Neural crest cell (in vitro differentiated cells): ENCODE measurements at regions not wholly inside any gene's neighbourhood (a gene's known extent, or its start where the extent isn't known, plus 50 kb on each side); places are given as distances from the start of the nearest gene placed in this dataset.

Experiments used
- DNase-seq: peaks from one replicate; pipeline ENCODE4 v3.0.0; 2021; ENCODE audit warnings: low read depth, mixed read lengths, low spot score
- H3K27ac Mint-ChIP-seq: one replicate; pipeline ENCODE4 v1.8.0; 2021; ENCODE audit warnings: mild to moderate bottlenecking, mixed read lengths; ENCODE audit not compliant: unreplicated experiment
- H3K27me3 Mint-ChIP-seq: 2 replicates; pipeline ENCODE4 v1.8.0; 2021; ENCODE audit warnings: low read depth, mild to moderate bottlenecking, mixed read lengths
- H3K36me3 Mint-ChIP-seq: 2 replicates; pipeline ENCODE4 v1.8.0; 2021; ENCODE audit warnings: low read depth, mild to moderate bottlenecking, mixed read lengths
- H3K4me1 Mint-ChIP-seq: 2 replicates; pipeline ENCODE4 v1.8.0; 2021; ENCODE audit warnings: mixed read lengths
- H3K4me3 Mint-ChIP-seq: one replicate; pipeline ENCODE4 v1.8.0; 2021; ENCODE audit warnings: mild to moderate bottlenecking, mixed read lengths
- H3K9me3 Mint-ChIP-seq: 2 replicates; pipeline ENCODE4 v1.8.0; 2021; ENCODE audit warnings: mixed read lengths
- TF ChIP-seq, protein P1 (sequence below): fragments of 200-600 bp; sonication (generic); conservative IDR thresholded peaks from 2 replicates; pipeline ENCODE4 v1.5.0; 2021; ENCODE audit warnings: antibody characterized with exemption, mild to moderate bottlenecking

DNA sequence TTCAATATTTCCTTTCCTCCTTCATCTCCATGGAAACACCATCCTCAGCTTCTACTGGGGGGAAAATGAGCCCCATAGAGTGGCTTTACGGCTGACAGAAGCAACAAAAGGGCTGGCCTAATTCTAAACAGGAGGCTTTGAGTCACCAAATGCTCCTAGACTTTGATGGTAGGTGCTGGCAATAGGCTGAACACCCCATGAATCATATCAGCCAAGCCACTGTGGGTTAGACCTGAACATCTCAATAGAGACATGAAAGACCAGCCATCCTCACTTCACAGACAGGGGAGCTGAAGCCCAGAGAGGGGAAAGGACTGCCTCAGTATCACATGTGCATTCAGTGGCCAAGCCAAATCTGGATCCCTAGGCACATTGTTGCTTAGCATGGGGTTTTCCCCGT lies 107.6 kb downstream of the AMER1 start:
- DNase-seq, result no peak
- Mint-ChIP-seq H3K4me1 (no peaks in the 10 kb centered on the region), H3K27ac (no peak overlapping the region), H3K27me3 (no peaks in the 10 kb centered on the region), H3K36me3 (no peaks in the 10 kb centered on the region), H3K9me3 (peaks cover 4% of the 10 kb centered on the region), H3K4me3 (no peak overlapping the region)
- TF ChIP-seq, protein P1, sequence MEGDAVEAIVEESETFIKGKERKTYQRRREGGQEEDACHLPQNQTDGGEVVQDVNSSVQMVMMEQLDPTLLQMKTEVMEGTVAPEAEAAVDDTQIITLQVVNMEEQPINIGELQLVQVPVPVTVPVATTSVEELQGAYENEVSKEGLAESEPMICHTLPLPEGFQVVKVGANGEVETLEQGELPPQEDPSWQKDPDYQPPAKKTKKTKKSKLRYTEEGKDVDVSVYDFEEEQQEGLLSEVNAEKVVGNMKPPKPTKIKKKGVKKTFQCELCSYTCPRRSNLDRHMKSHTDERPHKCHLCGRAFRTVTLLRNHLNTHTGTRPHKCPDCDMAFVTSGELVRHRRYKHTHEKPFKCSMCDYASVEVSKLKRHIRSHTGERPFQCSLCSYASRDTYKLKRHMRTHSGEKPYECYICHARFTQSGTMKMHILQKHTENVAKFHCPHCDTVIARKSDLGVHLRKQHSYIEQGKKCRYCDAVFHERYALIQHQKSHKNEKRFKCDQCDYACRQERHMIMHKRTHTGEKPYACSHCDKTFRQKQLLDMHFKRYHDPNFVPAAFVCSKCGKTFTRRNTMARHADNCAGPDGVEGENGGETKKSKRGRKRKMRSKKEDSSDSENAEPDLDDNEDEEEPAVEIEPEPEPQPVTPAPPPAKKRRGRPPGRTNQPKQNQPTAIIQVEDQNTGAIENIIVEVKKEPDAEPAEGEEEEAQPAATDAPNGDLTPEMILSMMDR, result no peak

DNA sequence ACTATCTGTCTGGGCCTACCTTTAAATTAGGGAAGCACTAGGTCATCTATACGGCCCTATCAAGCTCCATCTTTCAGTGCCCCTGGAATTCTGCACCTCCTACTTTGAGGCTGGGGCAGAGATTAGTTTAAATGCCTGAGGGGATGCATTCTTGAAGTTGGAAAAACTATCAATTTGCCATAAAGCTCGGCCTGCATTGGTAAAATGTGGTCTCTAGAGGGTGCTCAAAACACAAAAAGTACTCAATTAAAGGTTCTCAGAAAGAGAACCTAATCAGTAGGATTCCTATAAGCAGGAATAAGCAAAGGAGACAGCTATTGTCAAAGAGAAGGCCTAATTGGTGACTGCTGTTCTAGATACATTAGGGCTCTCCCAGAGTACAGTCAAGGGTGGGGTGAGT lies 111.7 kb downstream of the AMER1 start:
- TF ChIP-seq, protein P1, result peak; percentile 55
- H3K4me3 Mint-ChIP-seq, result no peak overlapping the region
- no peaks in the 10 kb centered on the region for H3K36me3 Mint-ChIP-seq
- no peaks in the 10 kb centered on the region for H3K27me3 Mint-ChIP-seq
- no peaks in the 10 kb centered on the region for H3K4me1 Mint-ChIP-seq
- no peak for DNase-seq
- H3K27ac Mint-ChIP-seq, result no peak overlapping the region
- H3K9me3 Mint-ChIP-seq, result peaks cover 7% of the 10 kb centered on the region
